GM18499 (cell line): ENCODE measurements at regions not wholly inside any gene's neighbourhood (a gene's known extent, or its start where the extent isn't known, plus 50 kb on each side); places are given as distances from the start of the nearest gene placed in this dataset.

ENCODE experiments used
- ATAC-seq: cut with Tn5 transposase; IDR thresholded peaks from one replicate; pipeline ENCODE4 v1.9.1; 2021; ENCODE audit warnings: moderate number of reproducible peaks; ENCODE audit not compliant: insufficient read depth, unreplicated experiment

GRCh38 chr16:51427085-51427484 lies 276.0 kb upstream of the SALL1 start:
- no peak for ATAC-seq

GRCh38 chr16:51426276-51426675 lies 275.2 kb upstream of the SALL1 start:
- ATAC-seq: no peak

GRCh38 chr16:51420247-51420646 lies 269.2 kb upstream of the SALL1 start:
- ATAC-seq: no peak

- ATAC-seq: no peak
These were observed 268.7 kb upstream of the SALL1 start for GRCh38 chr16:51419768-51420167.

- no peak for ATAC-seq
These were observed 267.2 kb upstream of the SALL1 start for GRCh38 chr16:51418258-51418657.

- ATAC-seq: no peak
These were observed 265.9 kb upstream of the SALL1 start for GRCh38 chr16:51416926-51417325.

- ATAC-seq: no peak
These were observed 259.1 kb upstream of the SALL1 start for GRCh38 chr16:51410125-51410524.

GRCh38 chr16:51409001-51409675 lies 258.1 kb upstream of the SALL1 start:
- ATAC-seq: no peak

GRCh38 chr16:51408357-51408756 lies 257.3 kb upstream of the SALL1 start:
- ATAC-seq: no peak

GRCh38 chr16:51407921-51408320 lies 256.9 kb upstream of the SALL1 start:
- no peak for ATAC-seq

GRCh38 chr16:51407199-51407598 lies 256.1 kb upstream of the SALL1 start:
- no peak for ATAC-seq

- no peak for ATAC-seq
These were observed 254.3 kb upstream of the SALL1 start for GRCh38 chr16:51405361-51405760.

GRCh38 chr16:51404386-51404785 lies 253.3 kb upstream of the SALL1 start:
- ATAC-seq: no peak

- ATAC-seq: no peak
These were observed 251.7 kb upstream of the SALL1 start for GRCh38 chr16:51402785-51403184.

GRCh38 chr16:51402298-51402697 lies 251.2 kb upstream of the SALL1 start:
- no peak for ATAC-seq

GRCh38 chr16:51401673-51402072 lies 250.6 kb upstream of the SALL1 start:
- ATAC-seq: no peak

- no peak for ATAC-seq
These were observed 249.0 kb upstream of the SALL1 start for GRCh38 chr16:51399908-51400670.

- no peak for ATAC-seq
These were observed 243.4 kb upstream of the SALL1 start for GRCh38 chr16:51394421-51394820.

GRCh38 chr16:51393381-51394005 lies 242.4 kb upstream of the SALL1 start:
- no peak for ATAC-seq

- no peak for ATAC-seq
These were observed 241.6 kb upstream of the SALL1 start for GRCh38 chr16:51392521-51393187.
